C1 segment of cervical spinal cord (tissue), 14 donors: ENCODE measurements at regions not wholly inside any gene's neighbourhood (a gene's known extent, or its start where the extent isn't known, plus 50 kb on each side); places are given as distances from the start of the nearest gene placed in this dataset.
A peak's percentile ranks its signal among the peaks of the same experiment; 100 is the strongest.

Experiments
- DNase-seq, 14 donors: peaks; one replicate each; lab custom pipeline; 2025; lab: John Stamatoyannopoulos, UW

DNA sequence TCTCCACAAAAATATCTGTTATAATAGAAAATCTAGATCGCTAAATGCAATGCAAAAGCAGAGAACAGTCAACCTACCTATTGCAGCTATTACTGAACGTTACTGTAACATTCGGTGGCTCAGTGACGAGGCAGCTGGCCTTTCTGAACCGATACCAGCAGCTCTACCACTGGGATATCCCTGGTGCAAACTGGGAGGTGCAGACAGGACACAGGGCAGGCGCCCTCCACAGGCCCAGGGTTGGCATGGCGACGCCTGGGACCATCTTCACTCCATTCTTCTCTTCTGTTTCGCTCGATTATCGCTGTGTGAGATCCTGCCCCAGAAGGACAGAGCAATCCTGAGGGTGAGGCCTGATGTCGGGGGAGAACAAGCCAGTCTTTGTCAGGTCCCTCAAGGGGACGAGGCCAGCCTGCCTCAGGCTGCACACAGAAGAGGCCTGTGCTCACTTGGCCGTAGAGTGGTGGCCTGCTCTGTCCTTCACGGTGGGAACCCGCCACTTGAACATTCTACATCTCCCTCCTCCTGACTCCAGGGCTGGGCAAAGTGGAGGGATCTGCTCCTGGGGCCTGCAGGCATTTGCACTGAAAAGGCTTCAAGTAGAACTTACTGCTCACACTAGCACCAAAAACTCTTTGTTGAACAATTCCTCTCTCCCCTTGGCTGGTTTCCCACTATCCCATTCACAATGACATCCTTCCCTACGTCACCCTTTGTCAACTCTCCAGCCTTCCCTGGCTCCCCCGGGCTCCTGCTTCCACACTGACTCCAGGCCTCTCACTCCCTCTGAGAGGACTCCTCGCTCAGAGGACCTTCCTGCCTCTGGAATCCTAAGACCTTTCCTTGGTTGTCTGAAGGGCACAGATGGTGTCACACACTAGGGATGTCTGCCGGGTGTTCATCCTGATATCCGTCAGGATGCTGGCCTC is 49.7 kb downstream of the CYRIA start:
- peak in 11 of 14 donors; percentile 20 to 84 (median 54) for DNase-seq

DNA sequence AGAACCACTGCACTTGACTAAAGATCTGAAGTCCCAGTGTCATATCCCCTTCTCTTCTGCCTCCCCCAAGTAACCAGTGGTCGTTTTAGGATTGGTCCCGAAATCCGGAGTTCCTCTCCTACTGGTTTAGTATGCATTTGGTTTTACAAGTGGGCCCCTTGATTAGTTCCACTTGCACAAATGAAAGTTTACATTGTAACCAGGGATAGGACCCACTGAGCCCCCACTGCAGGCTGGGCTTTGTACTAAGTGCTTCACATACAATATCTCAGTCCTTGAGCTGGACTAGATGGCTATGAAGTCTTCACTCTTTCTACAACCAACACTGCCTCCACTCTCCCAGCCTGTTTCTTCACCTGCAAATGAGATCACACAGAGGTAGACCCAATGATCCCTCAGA is 50.4 kb downstream of the CYRIA start:
- DNase-seq, result no peak

DNA sequence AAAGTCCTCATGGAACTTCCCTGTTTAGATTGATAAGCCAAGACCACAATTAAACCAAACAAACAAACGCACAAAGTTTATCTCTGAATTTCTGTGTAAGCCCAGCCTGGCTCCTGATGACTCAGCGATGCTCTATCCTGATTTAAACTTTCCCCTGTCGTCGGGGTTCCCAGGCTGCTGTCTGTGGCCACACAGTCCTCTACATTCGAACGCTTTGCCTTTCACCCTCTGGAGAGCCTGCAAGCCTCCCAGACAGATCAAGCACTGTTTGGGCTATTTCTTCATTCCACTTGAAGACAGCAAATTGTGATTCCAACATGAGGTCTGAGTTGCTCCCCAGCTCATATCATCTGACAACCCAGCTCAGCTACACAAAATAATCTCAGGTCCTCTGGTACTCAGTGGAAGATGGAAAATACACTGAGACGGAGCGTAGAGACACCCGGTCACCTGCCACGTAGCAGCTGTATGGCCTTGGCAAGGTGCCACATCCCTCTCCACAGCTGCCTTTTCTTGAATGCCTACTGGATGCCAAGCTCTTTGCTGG is 51.2 kb downstream of the CYRIA start:
- no peak for DNase-seq

DNA sequence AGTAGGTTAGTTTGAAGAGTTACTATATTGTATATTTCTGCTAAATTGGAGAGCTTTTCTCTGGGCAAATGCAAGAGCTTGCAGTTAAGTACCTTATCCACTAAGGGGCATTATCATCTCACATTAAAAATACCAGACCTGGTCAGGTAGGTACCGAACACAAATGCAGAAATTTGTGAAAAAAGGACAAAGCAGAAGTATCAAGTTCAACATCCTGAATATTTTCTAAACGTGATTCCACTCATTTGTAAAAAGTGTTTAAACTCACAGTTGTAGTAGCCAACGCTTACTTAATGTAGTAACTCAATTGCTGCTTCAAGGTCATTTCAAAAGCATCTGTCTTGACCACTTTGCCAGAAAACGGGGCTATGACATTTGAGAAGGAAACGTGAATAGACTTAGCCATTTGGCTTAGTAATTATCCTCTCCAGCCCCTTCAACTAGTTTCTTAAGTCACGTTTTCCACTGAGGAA is 52.1 kb downstream of the CYRIA start:
- DNase-seq, result no peak

DNA sequence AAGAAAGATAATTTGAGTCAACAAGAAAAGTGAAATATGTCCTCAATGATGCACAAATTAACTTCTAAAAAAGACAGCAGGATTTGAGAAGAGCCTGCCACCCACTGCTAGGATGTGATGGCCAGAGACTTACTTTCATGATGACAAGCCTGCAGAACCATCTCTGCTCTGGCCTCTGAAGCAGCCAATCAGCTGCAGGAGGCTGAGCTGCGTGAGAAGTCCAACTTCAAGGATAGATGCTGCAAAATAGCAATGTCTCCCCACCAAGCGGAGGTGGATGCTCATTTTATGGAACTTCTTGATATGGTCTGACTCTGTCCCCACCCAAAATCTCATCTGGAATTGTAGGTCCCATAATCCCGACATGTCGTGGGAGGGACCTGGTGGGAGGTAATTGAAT is 53.1 kb downstream of the CYRIA start:
- DNase-seq, result no peak

DNA sequence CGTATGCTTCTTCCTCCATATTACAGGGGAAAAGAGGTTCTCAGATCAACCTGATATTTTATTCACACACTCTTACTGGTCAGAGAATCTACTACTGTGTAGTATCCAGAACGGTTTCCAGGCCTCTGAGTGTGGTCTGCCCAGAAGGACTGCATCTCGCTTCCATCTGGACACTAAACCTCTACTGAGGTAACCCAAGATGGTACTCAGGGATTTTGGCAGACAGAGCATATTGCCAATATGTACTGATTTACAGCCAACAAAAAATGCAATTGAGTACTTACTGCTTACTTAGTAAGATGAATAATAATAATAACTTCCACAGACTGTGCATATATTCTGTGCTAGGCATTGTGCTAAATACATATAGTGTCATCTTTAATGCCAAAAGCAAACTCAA is 55.8 kb downstream of the CYRIA start:
- no peak for DNase-seq

DNA sequence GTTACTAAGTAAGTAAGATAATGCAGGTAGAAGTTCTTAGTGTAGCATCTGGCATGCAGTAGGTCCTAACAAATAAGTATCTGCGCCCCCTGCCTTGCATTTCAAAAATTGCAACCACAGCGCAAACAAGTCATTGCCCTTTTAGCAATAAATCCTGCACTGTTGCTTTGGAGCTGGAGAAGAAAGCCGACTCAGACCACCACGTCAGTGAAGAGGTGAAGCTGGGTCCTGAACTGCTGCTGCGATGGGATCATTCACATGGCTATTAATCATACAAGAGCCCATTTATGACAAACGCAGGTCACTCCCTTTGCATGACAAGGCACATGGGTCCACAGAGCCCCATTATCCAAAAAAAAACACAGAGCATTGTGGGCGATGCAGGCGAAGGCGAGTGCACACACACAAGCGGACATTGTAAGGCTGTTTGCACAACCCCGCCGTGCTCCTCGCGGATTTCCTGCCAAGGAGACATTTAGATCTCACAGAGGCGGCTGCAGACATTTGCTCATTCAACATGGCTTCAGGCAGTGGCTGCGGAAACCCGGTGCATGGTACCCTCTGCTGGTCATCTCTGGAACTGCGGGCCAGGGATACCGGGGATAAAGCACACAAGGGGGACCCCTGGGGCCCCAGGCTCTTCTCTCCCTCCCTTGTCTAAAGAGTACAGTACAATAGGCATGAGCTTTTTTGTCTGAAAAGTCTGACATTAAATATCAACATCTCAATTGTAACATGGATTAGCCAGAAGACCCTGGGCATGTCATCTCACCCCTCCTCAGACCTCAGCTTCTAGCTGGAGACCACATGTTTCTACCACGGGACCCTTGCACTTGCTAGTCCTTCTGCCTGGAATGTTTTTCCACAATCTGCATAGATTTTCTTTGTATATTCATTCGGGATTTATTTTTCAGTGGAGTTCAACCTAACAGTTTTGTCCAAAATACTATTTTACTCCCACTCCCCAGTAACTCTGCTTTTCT is 56.7 kb downstream of the CYRIA start:
- peak in 13 of 14 donors; percentile 32 to 86 (median 75) for DNase-seq

DNA sequence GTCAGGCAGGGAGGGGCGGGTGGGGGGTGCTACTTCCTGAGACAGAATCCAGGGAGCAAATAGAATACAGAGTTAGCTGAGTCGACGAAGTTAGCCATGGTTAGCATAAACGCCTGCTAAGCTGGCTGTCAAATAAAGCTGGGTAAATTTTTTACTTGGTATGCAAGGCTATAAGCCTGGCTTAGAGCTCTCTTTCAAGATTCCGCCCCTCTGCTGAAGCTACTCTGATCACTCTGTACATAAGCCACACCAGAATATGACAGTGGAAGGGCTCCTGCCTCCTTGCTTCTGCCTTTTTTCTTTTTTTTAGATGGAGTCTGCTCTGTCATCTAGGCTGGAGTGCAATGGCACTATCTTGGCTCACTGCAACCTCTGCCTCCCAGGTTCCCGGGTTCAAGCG is 58.3 kb downstream of the CYRIA start:
- DNase-seq, result no peak

DNA sequence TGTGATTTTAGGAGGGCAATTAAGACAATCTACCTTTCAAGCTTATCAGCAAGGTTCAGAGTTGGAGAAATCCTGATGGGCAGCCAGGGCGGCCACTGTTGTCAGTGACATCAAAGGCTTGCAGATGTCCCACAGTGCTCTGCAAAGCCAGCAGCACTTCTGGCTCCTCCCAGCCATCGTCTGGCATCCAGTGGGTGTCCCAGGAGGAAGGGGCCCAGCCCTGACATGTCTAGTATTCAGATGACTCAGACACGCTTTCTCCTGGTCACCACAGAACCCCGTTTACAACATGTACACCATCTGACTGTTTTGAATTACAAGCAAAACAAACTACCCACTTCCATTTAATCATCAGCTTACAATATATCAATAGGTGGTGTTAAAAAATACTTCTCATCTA is 61.4 kb downstream of the CYRIA start:
- DNase-seq, result no peak

DNA sequence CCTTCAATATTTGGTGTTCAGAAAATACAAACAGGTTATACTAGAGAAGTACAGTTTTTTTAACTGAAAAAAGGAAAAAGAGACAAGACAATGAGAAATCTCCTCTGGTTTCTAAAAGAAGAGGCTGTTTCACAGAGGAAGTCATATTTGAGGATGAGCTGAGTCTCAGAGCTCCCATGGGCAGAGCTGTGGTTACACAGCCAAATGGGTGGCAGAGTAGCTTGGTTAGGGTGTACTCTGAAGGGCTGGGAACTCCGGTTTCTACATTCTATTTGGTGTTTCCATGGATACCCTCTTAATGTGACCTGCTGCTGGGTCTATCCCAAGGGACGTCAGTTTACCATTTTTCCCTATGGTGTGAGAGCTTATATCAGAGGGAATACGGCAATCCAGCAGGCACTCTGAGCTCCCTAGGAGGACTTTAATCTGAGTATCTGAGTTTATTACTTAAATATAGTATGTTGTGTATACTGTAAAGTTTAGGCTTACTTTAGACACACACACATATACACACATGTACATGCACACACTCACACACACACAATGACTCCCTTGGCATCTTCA is 74.2 kb downstream of the CYRIA start:
- no peak for DNase-seq

DNA sequence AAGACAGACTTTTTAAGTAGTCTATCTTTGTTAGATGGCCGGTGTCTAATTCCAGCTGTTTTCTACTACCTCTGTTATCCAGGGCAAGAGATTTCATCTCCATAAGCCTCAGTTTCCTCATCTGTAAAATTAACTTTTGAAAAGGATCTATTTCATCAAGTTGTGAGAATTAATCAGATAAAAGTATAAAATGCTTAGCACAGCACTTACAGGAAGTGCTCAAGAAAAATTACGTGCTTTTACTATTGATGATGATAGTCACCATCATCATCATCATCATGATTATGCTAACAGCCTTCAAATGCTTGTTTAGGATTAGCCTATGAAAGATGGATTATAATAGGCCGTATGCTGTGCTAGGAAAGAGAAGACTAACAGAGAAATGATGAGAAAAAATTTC is 76.2 kb downstream of the CYRIA start:
- DNase-seq, result no peak

DNA sequence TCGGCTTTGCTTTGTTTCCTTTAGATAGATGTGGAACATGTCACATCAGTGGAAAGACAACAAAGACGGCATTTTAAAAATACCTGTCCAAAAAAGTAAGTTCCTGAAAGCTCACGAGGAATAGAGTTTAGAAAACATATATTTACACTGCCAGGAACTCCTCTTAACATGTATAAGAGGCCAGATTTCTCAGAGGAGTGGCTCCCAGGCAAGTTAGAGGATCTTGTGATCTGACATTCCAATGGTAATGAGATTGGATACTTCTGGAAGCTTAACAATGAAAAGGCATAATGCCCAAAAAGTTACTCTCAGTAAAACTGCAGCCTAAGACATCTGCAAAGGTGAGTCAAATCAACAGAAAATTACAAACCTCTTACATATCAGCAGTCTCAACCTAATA is 77.1 kb downstream of the CYRIA start:
- DNase-seq, result no peak

DNA sequence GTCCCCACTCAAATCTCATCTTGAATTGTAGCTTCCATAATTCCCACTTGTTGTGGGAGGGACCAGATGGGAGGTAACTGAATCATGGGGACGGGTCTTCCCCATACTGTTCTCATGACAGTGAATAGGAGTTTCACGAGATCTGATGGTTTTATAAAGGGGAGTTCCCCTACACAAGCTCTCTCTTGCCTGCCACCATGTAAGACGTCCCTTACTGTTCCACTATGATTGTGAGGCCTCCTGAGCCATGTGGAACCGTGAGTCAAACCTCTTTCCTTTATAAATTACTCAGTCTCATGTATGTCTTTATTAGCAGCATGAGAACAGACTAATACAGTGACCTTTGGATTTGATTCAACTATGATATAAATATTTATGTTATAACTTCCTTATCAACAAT is 78.0 kb downstream of the CYRIA start:
- DNase-seq, result no peak

DNA sequence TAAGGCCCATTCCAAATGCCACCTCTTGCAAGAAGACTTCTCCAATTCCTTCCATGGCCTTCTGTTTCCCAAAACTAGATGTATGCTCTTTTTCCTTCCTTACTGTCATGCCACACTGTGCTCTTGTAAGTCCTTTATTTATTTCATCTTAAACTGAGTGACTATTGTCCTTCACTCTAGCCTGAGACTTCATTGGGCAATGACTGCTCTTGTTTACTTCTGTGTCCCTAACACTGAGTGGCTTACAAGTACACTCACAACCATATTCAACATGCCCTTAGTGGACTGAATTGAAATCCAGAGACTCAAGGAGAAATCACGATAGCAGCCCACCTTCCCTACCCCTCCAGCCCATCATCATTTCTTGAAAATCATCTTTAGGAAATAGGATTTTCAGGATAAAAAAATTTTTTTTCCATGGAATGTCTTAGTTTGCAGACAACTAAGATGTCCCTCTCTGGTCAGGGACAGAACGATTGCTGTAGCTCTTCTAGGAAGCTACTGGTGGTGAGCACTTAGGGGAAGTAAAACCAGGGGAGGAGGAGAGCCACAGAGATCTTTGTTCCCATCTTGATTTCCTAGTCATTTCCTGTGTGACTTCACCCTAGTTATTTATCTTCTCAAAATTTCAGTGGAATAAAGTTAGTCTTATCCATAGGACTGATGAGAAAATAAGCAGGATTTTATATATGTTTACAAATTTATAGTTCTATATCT is 80.7 kb downstream of the CYRIA start:
- DNase-seq, result no peak

DNA sequence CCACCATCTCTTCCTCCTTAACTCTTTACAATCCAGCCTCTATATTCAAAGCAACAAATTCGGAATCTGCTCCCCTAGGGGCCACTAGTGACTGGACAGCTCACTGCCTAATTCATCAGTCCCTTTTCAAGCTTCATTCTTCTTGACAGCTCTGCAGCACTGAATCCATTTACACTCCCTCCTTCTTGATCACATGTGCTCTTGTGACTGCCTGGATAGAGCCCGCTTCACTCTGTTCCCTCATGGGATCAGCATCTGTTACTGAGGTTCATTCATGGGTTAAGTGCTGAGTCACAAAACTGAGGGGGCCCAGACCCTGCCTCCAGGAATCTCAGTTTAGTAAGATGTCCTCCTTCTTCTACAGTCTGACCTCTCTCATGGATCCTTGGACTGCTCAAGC is 81.5 kb downstream of the CYRIA start:
- no peak for DNase-seq

DNA sequence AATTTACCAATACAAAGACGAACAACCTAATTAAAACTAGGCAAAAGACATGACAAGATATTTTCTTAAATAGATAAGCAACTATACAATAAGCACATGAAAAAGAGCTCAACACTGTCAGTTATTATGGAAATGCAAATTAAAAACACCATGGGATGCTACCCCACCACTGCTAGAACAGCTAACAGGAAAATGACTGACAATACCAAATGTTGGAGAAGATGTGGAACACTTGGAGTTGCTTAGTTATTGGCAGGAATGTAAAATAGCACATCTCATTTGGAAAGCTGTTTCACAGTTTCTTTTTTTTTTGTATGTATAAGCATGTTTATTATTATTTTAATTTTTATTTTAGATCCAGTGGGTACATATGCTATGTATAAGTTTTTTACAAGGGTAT is 84.4 kb downstream of the CYRIA start:
- no peak for DNase-seq

DNA sequence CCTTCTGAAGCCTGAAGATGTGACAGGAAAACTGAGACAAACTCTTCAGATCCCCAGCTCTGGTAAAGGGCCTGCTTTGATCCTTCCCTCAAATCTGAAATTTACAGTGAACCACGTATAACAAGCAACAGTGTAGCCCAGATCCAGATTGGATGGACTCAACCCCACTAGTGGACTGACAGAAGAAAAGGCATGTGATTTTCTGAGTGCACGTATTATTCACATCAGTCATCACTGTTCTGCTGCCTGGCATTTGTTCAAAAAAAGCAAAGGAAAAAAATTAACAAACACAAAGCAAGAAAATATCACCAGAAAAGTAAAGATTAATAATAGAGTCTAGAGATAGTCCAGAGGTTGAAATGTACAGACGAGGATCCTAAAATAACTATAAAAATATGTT is 87.6 kb downstream of the CYRIA start:
- DNase-seq, result no peak

DNA sequence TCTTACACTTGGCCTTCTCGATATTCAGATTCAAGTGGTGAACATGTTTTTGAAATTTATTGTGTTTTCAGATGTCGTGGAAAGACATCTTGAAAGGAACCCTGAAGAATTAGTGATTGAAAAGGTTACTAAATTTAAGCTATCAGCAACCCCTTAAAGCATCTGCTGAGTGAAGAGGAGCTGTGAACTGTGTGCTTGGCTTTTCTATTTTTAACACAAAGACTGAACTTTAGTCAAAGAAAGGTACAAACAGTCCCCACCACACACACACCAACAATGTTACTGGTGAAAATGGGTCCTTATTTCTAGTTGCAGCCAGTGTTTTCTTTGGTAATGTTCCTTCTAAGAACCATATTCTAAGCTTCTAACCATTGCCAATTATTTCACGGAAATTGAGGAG is 95.1 kb downstream of the CYRIA start:
- no peak for DNase-seq

DNA sequence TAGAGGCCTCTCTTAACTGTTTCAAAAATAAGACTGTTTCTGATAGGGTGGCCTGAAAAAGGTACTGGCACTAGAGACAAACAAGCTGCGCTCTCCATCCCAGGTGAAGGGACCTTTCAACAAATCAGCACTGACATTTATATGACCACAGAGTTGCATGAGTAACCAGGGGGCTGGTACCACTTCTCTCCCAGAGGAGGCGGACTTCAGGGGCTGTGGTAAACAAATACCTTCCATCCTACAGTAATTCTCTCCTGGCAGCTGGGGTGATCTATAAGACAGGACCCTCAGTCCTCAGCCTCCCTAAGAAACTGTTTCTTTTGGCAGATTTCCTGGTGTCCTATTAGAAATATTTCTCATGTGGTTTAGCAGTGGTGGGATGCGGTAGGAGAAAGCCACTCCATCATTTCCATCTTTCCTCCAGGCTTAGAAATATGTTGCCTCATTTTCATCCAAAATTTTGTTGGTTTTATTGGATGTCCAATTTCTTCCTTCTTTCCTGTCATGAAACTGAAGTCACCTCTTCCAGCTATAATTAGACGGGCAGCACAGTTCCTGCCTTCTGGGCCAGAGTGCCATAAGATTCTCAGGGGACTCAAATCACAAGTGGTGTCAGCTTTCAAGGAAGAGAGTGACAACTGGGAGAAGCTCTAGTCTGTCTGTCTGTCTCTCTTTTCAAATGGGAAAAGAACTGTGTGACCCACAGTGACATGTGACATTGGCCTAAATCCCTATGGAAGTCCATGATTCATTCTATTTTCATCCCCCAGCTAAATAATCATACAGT is 96.4 kb downstream of the CYRIA start:
- no peak for DNase-seq

DNA sequence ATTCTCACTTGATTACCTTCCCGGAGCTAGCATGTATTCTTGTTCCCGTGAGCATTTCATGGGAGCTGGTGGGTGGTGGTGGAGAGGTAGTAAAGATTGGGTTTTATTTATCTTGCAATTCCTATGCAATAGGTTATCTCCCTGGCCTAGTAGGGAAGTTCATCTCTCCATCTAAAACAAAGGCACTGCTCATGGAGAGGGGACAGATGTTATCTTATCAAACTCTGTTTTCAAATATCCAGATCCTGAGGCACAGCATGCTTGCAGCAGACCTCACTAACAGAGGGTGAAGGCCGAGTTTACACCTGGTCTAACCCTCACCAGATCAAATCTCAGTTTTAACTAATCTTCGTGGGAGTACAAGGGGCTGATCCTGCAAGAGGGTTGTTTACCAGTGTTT is 98.9 kb downstream of the CYRIA start:
- DNase-seq, result no peak
